ENCODE measurements at regions not wholly inside any gene's neighbourhood (a gene's known extent, or its start where the extent isn't known, plus 50 kb on each side); places are given as distances from the start of the nearest gene placed in this dataset.

DNA sequence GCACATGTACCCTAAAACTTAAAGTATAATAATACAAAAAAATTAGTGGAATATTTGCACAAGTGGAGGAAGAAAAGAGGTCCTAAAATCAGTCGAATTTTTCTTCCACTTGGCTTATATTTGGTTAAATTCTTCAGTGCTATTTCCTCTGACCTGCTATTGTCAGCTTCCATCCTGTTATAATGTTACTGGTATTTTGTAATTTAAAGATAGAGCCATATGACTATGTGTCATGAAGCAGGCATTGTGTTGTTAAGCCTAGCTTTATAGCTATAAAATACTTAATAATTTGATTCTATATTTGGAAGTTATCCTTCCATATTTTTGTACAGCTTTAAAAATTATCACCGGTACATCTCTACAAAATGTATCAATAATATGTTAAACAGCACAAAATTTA is 455.9 kb upstream of the MARCKS start:
- DNase-seq: no peak

DNA sequence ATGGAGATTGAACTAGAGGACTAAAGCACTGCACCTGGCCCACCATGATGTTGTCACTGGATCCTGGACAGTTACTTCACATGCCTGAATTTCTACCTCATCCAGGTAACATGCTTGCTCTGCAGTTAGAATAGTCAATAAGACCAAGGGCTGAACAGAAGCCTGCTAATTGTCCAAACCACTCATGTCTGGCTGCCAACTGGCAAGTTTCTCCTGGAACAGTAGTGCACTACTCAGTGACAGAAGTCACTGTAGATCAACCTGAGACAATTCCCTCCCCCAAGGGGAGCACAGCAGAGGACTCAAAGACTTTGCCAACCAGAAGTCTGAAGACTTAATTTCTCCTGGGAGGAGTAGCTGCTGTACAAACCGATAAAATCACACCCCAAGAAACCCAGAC is 454.6 kb upstream of the MARCKS start:
- DNase-seq: no peak

DNA sequence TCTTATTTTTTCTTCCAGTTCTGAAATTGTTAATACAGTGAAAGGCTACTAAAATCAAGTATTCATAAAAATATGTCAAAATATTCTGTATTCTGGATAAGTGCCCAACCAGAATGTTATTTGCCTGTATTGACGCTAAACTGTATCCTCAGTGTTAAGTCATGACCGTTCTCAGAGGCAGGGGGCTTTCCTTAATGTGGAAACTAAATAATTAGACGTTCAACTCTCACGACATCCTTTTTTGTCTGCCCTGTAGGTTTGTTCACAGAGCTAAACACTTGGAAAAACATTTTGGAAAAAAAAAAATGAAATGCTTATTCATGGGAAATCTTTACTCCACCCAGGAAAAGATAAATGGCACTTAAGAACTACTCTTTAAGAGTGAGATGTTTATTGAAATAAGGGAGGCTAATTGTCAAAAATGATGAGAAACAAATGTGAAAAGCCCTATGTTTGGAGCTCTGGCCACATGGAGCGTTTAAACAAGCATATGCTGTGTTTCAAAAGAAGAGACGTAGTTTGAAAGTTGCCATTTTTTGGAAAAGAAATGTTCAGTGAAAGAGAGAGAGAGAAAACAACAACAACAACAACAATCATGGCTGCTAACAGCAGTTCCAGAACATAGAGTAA is 453.1 kb upstream of the MARCKS start:
- no peak for DNase-seq

DNA sequence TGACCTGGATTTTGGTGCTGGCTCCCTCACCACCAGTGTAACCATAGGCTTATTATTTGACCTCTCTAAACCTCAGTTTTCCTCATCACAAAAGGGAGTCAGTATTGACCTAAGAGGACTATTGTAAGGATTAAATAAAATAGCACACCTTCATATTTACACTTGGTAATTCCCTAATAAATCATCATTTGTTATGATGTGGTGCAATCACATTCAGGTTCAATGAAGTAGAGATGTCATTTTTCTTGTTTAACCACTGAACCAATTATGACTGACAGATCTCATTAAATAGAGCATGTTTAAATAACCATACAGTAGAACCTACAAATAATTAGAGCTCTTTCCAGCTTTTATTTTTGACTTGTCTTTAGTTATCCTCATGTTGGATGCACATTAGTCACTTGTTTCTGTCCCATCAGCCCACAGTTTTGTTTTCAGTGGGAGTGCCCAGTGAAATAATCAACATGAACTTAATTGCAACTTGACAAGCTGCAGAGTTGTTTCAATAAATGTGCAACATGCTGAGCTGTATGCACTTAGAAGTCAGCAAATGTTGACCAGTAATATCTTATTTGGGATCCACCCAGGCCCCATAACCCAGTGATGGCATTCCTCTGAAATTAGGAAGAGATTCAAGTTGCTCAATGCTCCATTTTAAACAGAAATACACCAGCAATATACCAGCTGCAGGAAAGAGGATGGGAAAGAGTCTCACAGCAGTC is 451.7 kb upstream of the MARCKS start:
- no peak for DNase-seq

DNA sequence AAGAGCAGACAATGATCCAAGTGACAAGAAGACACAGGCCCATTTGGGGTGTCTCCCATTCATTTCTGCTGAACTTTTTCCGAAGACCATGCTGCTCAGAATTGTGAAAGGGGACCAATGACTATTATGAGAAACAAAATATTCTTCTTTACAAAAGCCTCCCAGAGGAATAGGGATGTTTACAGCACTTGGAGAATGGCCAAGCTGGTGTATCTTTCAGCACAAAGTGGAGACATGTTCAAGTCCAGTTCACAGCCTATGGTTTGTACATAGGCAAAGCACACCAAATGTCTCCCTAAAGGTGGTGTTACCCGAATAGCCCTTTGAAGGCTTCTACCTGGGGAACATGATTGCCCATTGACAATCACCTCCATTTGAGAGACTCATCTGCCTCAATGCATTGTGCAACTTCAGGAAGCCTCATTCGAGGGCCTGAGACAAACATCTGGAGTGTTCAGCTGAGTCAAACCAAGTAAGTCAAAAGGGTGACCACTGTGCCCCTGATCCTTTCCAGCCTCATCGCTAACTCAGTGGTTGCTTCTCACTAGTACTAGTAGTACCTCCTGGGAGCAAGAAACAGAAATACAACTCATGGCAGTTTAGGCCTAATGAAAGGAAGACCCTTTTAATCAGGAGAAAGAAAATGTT is 451.0 kb upstream of the MARCKS start:
- DNase-seq: no peak

DNA sequence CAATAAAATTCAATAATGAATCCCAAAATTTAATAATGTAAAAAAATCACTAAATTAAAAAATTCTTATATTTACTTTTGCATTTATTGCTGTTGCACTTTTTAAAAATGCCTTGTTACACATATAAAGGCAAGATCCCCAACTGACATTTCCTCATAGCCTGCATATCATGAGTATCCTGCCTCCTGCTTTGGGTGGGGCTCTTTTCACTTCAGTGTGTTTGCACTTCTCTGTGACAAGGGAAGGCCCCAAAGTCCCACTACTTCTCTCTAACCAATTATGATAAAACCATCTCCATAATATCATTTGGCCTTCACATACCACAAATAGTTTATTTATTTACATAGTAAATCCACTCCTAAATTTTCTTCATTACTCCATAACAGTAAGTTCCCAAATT is 446.1 kb upstream of the MARCKS start:
- peak; percentile 64 to 70 for DNase-seq

DNA sequence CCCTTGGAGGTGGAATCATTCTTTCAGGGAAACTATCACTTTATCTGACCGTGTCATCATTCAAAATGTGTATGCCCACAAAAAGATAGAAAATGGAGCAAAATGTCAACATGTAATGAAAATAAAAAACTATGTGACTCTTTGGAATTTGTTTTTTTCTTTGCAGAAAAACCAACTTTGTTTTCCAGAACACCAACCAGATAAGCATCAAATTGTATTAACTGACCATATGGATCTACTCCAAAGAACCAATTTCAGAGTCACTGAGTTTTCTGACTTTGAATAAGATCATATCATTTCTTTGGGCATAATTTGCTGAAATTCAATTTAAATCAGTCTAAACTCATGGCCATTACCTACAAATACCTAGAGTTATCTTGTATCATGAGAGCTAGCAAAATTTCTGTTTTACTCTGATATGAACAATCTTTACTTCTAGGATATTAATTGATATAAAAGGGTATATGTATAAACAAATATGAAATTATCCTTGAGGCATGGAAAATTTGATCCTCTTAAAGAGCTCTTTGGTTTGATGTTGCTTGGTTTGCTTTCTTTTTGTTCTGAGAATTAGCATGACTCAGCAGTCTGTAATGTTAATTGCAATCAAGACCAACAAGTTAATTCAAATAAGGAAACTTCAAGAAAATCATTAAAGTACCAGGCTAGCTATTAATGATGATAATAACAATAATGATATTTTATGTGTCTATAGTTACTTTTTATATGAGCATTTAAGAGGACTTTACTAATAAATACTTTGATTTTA is 444.4 kb upstream of the MARCKS start:
- no peak for DNase-seq

DNA sequence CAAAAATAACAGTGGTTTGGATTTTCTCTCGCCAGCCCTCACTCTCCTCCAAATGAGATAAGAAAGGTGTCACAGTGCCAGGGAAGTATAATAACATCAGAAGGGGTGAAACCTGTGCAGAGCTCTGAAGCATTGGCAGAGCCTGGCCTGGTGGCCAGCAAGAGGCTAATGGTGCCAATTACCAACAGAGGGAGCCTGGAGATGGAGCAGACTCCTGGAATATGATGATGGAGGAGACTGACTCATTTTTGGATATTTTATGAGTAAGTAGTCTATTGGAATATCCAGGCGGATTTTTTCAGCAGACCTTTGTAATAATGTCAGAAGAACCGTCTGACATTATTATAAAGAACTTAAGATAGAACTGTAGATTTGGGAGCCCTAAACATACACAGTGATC is 442.6 kb upstream of the MARCKS start:
- peak; percentile 28 to 29 for DNase-seq

DNA sequence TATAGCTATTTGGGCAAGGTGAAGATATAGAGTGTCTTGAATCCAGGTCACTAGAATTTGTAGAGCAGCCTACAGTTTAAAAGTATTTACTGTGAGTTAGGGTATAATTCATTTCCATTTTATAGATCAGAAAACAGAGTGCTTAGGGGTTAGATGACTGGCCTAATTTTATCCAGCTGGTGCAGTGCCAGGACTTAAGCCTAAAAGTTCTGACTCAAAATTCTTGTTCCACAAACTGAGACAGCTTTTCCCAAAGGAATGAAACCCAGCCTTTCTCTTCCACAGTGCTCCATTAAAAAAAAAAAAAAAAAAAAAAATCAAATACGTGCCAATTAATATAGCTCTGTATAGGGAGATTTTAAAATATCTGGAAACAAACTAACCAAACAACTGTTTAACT is 441.0 kb upstream of the MARCKS start:
- DNase-seq: no peak

DNA sequence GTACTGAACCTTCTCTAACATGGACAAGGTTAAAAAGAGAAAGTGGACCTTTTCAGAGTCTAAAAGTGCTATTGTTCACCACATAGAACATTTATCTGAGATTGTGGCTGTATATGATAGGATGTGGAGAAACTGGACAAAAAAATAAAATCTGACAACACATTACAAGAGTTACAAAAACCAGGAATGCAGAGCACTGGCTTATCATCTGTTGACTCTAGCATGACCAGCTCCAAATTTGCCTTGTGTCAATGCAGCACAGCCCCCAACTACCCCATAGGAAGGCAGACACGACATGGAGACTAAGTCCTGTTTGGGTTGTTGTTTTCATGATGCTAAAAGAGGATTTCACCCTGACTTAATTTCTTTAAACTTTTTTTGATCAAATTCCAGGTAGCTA is 436.9 kb upstream of the MARCKS start:
- DNase-seq: no peak

DNA sequence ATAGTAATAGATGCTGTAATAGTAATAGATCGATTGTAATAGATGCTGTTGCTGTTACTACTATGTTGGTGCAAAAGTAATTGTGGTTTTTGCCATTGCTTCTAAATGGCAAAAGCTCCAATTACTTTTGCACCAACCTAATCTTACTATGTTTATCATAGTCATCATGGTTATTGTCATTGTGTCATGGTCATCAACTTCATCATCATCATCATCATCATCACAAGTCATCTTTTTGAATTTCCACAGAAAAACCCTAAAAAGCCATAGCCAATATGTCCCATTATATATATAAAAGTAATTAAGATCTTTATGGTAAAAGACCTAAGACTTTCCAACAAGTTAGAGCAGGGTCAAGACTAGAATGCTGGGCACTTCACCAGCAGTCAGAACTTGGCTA is 435.1 kb upstream of the MARCKS start:
- no peak for DNase-seq

DNA sequence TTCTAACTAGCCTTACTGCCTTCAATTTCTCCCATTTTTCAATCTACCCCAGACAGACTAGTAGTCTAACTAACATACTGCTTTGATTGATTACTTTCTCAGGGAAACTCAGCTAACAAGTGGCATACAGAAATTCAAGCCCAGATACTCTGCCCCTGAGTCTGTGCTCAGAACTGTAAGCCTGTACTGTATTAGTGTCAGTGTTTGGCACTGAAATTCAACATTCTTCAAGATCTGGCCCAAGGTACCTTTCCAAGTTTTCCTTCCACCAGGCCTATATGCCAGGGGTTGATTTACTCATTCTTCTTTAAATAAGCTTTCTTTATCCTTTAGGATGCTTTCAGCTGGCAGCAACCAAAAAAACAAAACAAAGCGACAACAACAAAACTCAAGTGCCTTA is 433.2 kb upstream of the MARCKS start:
- DNase-seq: no peak

DNA sequence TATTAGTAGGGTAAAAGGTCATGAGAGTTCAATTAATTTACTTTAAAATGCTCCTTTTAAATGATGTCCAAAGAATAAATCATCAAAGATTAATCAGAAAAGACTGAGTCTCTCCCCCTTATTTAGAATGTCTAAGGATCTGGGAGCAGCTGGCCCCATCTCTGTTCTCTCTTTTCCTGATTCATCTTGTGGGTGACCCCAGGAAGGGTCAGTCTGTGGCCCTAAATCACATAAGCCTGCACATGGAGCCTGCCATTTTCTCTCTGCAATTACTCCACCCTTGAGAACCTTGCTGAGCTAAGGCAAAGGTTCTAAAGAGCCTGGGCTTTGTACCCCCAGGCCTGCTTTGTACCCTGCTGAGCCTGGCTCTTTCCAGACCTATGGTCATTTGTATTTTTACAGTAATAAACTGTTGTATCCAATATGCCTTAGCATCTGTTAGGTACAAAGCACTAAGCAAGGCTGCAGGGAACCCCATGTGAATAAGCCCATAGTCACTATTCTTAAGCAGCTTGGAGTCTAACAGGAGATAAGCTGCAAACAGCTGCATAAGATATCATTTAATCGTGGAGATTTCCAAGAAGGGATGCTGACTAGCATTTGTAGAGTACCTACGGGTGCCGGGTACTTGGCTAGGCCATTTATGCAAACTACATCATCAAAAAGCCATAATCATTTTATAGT is 431.0 kb upstream of the MARCKS start:
- DNase-seq: no peak

DNA sequence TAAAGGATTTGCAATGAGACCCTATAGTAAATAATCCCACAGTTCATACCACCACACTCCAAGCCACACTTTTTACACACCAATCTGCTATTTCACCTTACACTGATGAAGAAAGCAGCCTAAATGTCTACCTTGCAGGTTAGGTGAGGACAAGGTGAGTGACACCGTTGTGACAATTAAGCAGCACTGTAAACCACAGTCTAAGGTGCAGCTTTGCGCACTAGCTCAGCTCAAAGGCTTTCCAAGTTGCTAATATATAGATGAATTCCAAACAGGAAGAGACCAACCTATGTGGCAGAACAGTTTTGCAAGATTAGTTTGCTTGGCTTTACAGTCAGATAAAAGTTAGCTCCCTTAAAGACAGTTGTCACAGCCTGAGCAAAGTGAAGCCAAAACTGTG is 429.5 kb upstream of the MARCKS start:
- DNase-seq: no peak

DNA sequence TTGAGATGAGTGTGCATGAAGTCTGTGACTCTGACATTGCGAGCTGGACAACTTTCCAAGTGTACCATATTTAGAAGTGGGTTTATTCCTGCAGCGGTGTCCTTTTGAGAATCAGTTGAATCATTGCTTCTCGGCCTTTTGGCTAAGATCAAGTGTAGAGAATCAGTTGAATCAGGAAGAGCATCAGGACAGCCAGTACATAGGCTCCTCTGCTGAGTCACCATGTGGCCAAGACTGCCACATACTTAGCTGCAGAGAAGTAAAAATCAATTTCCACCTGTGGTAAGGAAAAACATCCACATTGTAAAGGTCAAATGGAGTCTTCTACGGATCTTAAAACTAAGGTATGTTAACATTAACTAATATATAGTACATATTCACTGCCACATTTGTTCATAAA is 428.4 kb upstream of the MARCKS start:
- DNase-seq: no peak

DNA sequence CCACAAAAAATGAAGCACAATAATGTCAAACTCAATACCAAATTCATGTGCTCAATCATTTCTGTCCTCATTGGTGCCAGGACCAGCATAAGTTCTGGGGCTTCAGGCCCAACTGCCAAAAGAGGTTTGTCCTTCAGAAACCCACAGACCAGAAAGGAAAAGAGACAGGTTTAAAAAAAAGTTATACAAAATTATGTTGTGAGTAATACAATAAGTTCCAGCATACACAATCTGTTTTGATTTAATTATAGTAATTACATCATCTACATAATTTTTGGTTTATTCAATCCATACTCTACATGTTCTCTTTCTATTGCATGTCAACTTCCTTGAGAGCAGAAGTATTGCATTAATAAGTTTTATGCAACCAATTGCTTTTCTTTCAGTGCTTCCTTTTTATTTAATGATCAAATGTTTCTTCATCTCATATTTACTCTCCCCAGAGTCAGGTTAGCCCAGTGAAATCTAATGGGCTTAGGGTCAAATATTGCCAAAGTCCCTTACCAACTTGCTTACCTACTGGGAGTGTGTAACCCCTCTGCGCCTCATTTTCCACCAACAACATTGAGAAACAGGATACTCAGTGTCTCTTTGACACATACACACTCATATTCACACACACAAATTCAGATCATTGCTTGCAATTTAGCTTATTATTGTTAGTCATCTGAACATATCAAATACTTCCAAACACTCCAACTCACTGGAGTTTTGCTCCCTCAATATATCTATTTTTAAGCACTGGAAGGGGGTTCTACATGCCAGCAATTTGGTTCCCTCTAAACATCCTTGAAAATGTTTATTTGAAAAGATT is 424.4 kb upstream of the MARCKS start:
- DNase-seq: peak; percentile 59 to 66

DNA sequence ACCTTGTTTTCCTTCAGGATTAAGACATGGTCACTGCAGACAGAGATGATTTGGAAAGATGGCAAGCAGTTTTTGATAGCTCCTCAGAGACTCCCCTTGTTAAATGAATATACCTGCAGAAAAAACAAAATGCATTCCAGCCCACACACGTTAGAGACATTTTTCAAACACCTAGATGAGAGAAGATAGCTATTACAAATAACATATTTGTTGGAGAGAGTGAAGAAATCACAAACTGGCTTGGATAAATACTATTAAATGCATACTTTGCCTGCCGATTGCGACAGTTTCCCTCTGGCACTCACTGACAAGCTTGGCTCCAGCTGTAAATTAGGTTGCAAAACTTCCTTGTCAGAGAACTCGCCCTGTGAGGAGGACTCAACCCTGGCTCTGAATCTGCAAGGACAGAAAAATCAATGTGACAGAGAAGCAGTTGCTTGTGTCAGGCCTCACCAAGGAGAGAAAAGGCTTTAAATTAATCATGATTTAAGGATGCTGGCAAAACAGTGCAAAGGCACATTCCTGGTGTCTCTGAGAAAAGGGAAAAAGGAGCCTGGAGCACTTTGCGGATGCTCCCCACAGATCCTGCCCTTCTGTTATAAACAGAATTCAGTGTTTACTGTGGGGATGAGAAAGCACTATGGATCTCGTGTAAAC is 423.7 kb upstream of the MARCKS start:
- DNase-seq: peak; percentile 65 to 69

DNA sequence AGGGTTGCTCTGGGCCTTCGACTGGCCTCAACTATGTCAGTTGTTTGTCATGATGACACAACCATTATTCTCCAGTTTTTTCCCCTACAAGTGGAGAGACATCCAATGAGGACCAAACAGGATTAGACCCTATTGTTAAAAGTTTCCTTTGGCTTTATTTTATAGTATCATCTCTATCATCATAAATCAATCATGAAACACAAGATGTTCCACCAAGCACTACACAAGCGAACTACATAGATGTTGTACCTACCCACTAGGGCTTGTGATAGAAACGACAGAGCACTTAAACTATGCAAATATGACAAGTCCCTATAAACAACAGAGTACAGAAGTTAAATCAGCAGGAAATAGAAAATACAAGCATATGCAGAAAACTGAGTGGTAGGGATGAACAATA is 422.5 kb upstream of the MARCKS start:
- DNase-seq: no peak

DNA sequence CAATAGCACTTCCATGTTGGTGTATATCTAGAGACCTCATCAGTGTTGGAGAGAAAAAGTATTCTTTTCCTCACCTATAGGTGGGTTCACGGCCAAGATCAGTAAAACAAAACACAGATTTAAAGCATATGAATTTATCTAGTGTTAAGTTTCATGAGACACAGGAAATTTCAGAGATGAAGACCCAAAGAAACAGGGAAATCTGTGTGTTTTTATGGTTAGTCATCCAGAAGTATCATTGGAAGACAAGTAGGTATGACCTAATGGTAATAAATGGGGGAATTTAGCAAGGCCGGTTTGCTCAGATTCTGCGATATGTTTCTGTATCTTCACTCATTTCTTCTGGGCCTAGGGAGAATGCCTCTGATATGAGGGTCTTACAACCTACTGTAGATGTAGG is 419.6 kb upstream of the MARCKS start:
- DNase-seq: no peak

DNA sequence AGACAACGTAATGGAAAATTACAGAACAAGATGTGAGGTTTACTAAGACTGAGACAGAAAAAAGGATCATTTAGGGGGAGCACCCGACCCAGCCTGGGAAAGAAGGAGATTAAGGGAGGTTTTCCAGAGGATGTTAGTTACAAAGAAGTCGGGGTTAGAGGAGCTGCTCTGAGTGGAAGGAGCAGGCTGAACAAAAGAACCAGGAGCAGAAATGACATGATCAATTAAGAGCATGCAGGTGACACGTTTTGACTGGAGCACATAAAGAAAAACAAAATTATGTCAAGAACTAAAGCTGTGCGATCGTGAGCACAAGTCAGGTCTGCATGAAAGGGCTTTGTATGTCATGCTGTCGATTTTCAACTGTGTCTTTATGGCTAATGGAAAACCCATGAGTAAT is 417.3 kb upstream of the MARCKS start:
- no peak for DNase-seq

DNA sequence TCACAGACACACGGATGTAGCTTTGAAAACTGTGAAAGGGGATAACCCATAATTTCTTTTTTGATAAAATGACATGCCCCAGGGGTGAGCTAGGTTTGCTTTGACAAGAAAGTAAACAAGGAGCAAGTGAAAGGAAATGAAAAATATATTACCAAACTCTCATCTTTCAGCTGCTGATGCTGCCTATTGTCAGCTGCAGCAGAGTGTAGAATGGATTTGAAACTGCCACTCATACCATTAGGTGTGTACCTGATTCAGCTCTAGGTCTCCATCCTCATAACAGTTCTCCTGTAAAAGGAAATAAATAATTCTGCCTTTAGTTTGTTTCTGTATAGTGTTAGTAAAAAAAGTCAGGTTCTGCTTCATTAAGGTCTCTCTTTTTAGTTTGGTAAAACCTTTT is 415.1 kb upstream of the MARCKS start:
- no peak for DNase-seq

DNA sequence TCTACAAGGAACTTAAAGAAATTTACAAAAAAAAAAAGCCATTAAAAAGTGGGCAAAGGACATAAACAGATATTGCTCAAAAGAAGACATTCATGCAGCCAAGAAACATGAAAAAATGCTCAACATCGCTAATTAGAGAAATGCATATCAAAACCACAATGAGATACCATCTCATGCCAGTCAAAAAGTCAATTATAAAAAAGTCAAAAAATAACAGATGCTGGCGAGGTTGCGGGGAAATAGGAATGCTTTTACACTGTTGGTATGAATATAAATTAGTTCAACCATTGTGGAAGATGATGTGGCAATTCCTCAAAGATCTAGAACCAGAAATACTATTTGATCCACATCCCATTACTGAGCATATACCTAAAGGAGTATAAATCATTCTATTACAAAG is 411.9 kb upstream of the MARCKS start:
- no peak for DNase-seq

All from inflammatory macrophage treated with lipopolysaccharide for 1 hour (primary cell).